ENCODE measurements at regions not wholly inside any gene's neighbourhood (a gene's known extent, or its start where the extent isn't known, plus 50 kb on each side); places are given as distances from the start of the nearest gene placed in this dataset.

DNA sequence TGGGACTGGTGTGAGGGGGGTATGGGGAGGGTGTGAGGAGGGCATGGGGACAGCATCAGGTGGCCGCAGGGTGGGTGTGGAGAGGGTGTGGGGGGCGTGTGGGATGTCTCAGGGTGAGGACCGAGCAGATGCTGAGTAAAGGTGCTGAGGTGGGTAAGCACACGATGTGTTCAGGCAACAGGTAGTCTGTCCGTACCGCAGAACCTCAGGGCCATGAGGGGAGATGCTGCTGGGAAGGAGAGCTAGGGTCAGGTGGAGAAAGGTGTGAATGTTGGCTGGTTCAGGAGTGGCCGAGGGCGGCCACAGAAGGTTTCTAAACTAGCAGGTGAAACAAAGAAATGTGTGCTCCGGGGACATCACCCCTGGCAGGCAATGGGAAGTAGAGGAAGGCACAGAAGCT, 80.0 kb upstream of the CDH5 start:
- H3K4me1 ChIP-seq, result no peaks in the 10 kb centered on the region
- H3K27me3 ChIP-seq, result no peaks in the 10 kb centered on the region
- H3K9me3 ChIP-seq, result no peaks in the 10 kb centered on the region
- TF ChIP-seq, protein P1, sequence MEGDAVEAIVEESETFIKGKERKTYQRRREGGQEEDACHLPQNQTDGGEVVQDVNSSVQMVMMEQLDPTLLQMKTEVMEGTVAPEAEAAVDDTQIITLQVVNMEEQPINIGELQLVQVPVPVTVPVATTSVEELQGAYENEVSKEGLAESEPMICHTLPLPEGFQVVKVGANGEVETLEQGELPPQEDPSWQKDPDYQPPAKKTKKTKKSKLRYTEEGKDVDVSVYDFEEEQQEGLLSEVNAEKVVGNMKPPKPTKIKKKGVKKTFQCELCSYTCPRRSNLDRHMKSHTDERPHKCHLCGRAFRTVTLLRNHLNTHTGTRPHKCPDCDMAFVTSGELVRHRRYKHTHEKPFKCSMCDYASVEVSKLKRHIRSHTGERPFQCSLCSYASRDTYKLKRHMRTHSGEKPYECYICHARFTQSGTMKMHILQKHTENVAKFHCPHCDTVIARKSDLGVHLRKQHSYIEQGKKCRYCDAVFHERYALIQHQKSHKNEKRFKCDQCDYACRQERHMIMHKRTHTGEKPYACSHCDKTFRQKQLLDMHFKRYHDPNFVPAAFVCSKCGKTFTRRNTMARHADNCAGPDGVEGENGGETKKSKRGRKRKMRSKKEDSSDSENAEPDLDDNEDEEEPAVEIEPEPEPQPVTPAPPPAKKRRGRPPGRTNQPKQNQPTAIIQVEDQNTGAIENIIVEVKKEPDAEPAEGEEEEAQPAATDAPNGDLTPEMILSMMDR (IDR thresholded peaks at IDR 0.05), result no peak
- TF ChIP-seq POLR2AphosphoS5 (IDR thresholded peaks at IDR 0.05) (no peak), POLR2A (IDR thresholded peaks at IDR 0.05) (no peak), EP300 (IDR thresholded peaks at IDR 0.05) (no peak)
- no peak overlapping the region for H3K27ac ChIP-seq
- DNase-seq, result no peak
- 79 to 95% (median 92%) methylated on average over 9 of the region's 9 CpGs for WGBS, 5 donors
- intact Hi-C loops (cut with DNase I; ENCODE audit: low total_unique reads), result no loop called here
- H3K36me3 ChIP-seq, result no peaks in the 10 kb centered on the region
- no peak overlapping the region for H3K4me3 ChIP-seq

DNA sequence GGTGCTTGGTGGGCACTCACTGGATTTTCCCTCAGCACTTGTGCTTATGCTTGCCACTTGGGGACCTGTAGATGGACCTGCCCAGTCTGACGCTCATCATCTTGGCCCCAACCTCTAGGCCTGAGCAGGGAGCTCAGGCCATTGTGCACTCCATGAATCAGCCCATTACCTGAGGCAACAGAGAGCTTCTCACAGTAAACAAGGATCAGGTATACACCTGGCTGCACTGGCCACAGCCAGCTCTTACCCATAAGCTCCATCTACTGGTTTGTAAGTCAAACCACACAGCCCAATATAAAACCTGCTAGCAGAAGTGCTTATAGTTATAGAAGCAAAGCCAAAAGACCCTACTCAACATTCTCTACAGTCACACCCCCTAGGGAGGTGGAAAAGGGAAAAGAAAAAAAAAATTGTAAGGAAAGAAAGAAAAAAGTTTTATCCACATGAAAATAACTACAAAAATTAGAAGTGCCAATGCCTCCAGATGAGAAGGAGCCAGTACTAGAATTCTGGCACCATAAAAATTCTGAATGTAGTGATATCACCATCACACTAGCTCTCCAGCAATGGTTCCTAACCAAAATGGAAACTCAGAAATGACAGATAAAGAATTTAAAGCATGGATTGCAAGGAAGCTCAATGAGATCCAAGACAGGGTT, 87.8 kb upstream of the CDH5 start:
- Histone ChIP-seq H3K27ac (peak overlapping the region in 1 of 5 donors; percentile 20), H3K36me3 (no peaks in the 10 kb centered on the region), H3K9me3 (no peaks in the 10 kb centered on the region), H3K4me1 (peaks cover 0 to 14% (median 0%) of the 10 kb centered on the region in 4 donors), H3K27me3 (no peaks in the 10 kb centered on the region), H3K4me3 (no peak overlapping the region)
- WGBS, 5 donors, result 62 to 90% (median 75%) methylated on average over 1 of the region's 1 CpG
- no peak for DNase-seq
- intact Hi-C loops (cut with DNase I; ENCODE audit: low total_unique reads), result no loop called here
- TF ChIP-seq EP300 (IDR thresholded peaks at IDR 0.05), result no peak
- TF ChIP-seq, protein P1 (IDR thresholded peaks at IDR 0.05), result peak in 1 of 7 experiments; percentile 7

DNA sequence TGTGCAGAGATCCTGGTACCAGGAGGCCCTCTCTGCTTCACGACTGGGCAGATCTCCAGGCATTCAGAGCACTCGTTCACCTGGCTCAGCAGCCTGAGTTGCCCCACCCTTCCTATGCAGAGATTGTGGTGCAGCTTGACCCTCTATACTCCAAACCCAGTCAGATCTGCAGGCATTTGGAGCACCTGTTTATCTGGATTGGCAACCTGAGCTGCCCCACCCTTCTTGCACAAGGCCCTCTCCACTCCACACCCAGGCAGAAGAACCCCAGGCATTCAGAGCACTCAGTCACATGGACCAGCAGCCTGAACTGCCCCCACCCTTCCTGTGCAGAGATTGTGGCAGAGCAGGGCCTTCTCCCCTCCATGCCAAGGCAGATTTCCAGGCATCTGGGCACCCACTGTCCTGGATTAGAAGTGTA, 88.4 kb upstream of the CDH5 start:
- no peak overlapping the region for H3K4me3 ChIP-seq
- no peaks in the 10 kb centered on the region for H3K27me3 ChIP-seq
- TF ChIP-seq POLR2AphosphoS5 (IDR thresholded peaks at IDR 0.05), result peak in 1 of 3 donors; percentile 3
- no peak for TF ChIP-seq POLR2A (IDR thresholded peaks at IDR 0.05)
- TF ChIP-seq EP300 (IDR thresholded peaks at IDR 0.05), result no peak
- TF ChIP-seq, protein P1 (IDR thresholded peaks at IDR 0.05), result no peak
- WGBS, 5 donors, result 18 to 43% (median 39%) methylated on average over 2 of the region's 2 CpGs
- H3K4me1 ChIP-seq, result peaks cover 0 to 14% (median 0%) of the 10 kb centered on the region in 4 donors
- H3K27ac ChIP-seq, result peak overlapping the region in 1 of 5 donors; percentile 20
- intact Hi-C loops (cut with DNase I; ENCODE audit: low total_unique reads), result no loop called here
- DNase-seq, result peak; percentile 59 to 64
- H3K9me3 ChIP-seq, result no peaks in the 10 kb centered on the region
- H3K36me3 ChIP-seq, result no peaks in the 10 kb centered on the region

DNA sequence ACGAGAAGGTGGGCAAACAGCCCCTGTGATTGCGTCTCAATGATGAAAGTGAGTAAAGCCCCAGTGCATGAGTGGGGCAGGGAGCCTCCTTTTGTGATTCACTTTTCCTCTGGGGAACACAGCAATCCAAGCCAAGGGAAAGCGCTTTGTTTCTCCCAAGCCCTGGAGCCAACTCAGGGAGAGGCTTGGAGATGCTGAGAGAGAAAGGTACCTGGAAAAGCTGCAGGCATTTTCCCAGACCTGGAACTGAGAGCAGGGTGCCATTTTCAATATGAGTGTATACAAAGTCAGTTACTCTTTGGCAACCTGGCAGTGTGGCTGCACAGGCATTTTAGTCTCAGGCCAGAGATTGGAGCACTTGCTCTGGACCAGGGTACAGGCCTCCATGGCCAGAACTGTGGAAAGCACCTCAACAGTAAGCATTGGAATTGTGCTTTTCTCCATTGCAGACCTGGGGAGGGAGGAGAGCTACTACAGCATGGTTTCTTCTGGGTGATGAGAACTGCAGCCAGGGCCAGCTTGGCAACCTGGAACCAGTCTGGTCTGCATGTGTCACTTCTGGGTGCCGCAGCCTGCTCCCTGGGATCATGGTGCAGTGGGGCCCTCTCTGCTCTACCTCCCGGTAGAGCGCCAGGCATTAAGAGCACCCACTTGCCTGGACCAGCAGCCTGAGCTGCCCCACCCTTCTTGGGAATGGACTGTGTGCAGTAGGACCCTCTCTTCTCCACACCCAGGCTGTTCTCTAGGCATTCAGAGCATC, 89.0 kb upstream of the CDH5 start:
- H3K9me3 ChIP-seq, result no peaks in the 10 kb centered on the region
- no peak overlapping the region for H3K27ac ChIP-seq
- intact Hi-C loops (cut with DNase I; ENCODE audit: low total_unique reads), result no loop called here
- TF ChIP-seq POLR2A (IDR thresholded peaks at IDR 0.05) (no peak), EP300 (IDR thresholded peaks at IDR 0.05) (no peak), POLR2AphosphoS5 (IDR thresholded peaks at IDR 0.05) (no peak)
- TF ChIP-seq, protein P1 (IDR thresholded peaks at IDR 0.05), result no peak
- no peaks in the 10 kb centered on the region for H3K27me3 ChIP-seq
- peaks cover 0 to 14% (median 1%) of the 10 kb centered on the region in 4 donors for H3K4me1 ChIP-seq
- H3K4me3 ChIP-seq, result no peak overlapping the region
- DNase-seq, result no peak
- no peaks in the 10 kb centered on the region for H3K36me3 ChIP-seq
- WGBS, 5 donors, result 71 to 81% (median 76%) methylated on average over 6 of the region's 6 CpGs
